DMS153 treated with DMSO at 0.1 percent for 48 hours (cell line): ENCODE measurements at regions not wholly inside any gene's neighbourhood (a gene's known extent, or its start where the extent isn't known, plus 50 kb on each side); places are given as distances from the start of the nearest gene placed in this dataset.

Experiments used
- DNase-seq: peaks from one replicate; lab custom pipeline; 2025; ENCODE audit not compliant: unreplicated experiment; lab: John Stamatoyannopoulos, UW

DNA sequence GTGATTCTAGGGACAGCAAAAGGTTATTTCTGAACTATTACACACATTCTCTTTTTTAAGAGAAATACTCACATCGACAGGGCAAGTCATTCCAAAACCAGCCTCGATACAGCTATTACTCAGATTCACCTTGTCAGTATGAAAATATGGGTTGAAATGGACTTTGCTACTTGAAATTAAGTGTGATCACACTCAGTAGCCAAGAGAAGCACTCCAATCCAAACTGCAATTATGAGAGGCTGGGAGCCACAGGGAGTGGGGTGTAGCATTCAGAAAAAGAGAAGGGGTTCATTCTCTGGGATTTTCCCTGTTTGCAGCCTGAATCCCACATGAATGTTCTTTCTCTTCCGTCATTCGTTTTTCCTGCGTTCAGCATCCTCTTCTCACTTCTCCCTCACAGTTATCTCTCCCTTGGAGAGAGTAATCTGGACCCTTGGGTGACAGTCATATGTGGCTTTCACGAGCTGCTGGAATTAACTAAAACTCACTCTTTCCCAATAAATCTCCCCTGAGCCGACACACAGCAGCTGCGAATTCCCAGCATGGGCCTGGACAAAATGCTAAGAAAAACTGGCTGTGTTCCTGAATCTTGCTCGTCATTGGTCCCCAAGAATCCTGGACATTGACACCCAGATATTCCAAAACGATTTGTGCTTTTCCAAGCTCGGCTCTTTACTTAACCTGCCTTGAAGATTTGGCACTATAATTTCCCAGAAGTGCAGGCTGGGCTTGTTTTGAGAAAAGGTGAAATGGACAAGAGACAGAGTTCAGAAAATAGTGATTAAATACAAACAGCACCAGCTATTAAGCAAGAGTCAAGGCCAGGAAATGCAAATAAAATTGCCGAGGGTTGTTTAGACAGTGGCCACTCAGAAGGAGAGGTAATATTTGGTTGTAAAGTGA, 199.5 kb upstream of the PLEKHG7 start:
- DNase-seq = peak; percentile 21

DNA sequence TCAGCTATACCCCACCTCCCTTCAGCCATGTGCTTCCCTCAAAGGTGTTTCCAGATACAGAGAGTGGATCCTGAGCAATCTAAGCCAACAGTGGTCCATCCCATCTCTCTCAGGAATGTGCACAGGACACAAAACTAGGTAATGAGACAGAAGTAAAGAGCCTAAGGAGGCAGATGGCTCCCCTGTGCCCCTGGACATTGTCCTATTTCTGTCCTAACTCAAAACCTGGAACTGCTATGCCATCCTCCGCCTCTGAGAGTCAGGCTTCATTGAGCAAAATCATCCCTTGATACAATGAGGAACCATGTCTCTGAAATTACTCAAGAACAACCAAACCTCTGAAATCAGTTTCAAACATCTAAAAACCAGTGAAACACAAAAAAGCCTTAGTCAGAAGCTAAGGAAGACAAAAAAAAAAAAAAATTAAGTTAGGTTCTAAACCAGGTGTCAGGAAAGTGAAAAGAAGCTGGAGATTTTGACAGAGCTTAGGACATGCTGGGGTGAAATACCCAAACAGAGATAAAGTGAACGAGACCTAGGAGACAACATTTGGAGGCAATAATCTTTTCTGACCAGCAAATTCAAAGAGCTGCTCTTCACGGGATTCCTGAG, 200.3 kb upstream of the PLEKHG7 start:
- no peak for DNase-seq

DNA sequence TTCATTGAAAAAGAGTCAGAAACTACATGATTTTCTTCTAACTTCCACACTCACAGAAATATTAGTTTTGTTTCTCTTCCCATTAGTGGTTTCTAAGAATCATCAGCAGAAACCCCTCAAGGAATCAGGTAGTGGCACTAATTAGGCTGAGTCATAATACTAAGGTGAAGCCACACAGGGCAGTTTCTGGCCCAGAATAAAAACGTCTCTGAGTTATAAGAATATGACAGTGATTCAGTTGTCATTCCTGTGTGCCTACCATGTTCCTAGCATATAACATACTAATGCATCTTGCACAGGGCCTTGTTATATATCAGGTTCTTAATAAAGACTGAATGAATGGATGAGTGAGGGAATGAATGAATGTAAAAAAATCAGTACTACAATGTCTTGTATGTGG, 206.0 kb upstream of the PLEKHG7 start:
- no peak for DNase-seq

DNA sequence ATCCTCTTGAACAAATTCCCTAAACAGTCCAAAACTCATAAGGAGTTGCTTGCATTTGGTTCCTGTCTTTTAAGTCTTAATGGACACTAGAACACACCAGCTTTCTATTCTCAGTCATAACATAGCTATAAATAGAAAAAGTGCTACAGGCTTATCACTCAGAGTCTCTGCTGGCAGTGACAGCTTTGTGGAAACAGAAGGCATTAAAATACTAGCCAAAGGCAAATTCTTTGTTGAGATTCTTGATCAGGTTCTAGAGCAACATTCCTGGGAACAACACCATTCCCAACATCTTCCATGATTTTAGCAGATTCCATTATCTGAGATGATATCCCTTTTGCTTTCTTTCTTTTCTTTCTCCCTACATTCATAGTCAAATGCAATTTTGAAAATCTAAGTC, 207.7 kb upstream of the PLEKHG7 start:
- no peak for DNase-seq

DNA sequence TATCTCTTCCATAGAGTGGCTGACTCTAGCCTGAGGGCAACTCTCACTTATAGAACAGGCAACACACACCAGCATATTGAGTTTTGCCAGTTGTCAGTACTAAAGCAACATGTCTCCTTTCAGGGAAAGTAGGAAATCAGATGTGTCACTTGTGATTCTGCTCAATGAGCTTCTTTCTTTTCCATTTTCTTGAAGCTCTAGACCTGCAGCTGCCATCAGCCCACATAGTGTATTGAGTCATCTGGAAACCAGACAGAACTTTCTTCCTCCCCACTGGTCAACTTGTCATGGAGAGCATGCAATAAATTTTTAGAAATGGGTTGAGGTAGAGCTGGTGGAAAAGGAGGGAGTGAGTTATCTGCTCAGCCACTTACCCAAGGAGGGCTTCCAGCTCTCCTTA, 209.0 kb upstream of the PLEKHG7 start:
- no peak for DNase-seq

DNA sequence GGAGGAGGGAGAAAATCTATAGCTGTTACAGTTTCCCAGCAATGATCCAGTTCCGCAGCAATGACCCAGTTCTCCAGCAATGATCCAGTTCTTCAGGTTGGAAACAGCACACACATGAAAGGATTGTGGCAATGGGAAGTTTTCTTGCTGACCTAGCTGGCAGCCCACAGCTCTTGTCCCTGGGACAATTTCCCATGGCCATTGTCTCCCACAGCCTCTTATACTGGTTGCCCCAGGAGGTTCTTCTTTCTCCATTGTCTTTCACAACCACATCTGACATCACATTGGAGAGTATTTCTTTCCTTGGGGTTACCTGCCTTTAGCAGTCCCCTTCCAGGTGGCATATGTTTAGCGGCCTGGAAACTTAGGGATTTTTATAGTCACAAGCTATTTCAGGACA, 209.8 kb upstream of the PLEKHG7 start:
- DNase-seq = no peak

DNA sequence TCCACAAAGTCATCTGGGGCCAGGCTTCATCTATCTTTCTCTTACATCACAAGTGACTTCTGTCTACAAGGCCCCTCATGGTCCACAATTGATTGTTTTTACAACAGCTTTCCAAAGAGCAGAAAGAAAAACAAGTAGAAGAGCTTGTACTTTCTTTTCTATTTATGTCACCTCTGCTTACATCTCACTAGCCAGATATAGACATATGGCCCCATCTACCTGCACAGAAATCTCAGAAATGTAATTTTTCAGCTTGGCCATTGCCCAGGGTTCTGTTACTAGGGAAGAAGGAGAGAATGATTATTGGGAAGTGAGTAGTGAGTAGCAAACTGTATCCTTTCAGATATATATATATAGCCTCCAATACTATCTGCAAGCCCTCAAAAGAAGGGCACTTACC, 210.5 kb upstream of the PLEKHG7 start:
- DNase-seq = no peak

DNA sequence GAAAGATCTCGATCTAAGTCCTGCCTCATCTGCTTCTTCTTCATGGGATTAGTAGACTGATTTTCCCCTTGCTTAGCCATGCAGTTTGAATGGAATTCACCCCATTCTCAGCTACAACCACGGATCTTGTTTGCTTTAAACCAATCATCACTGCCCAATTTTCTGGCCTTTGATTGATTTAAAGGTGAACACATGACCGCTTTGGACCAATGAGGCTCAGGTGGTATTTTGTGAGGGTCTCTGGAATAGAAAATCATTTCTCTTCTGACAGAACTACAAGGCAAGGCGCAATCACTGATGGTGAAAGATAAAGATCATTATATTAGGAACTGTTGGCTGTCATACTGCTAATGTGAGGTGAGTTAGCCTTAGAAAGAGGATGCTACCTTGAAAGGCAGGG, 213.0 kb upstream of the PLEKHG7 start:
- DNase-seq = no peak

DNA sequence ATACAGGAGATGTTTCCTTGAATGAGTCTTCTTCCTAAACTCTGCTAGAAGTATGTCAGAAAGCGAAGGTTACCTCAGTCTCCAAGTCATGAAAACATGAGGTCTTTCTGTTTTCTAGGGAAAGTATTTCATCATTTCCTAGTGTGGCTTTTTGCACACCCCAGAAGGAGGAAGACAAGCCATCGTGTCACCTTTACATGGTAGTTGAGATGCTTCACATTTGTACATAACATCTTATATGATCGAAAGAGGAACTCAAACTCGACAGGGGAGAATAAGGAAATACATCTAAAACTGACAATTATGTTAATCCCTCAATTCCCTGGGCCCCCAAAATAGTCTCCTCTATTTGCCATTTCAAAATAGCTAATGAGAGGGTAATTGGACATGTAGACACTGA, 214.1 kb upstream of the PLEKHG7 start:
- no peak for DNase-seq

DNA sequence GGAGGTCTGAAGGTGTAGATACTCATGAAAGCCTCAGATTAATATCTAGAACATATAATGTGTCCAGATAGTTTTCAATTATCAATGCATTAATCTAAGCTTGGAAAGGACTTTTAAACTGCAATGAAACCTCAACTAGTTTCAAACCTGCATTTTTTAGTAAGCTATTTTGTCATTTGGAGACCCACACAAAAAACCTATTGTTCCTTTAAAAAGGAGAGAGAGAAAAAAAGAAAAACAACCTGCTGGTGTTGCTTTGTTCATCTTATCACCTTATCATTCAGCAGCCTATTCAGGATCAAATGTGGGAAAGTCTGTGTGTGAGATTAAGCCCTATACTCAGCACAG, 215.7 kb upstream of the PLEKHG7 start:
- DNase-seq = no peak

DNA sequence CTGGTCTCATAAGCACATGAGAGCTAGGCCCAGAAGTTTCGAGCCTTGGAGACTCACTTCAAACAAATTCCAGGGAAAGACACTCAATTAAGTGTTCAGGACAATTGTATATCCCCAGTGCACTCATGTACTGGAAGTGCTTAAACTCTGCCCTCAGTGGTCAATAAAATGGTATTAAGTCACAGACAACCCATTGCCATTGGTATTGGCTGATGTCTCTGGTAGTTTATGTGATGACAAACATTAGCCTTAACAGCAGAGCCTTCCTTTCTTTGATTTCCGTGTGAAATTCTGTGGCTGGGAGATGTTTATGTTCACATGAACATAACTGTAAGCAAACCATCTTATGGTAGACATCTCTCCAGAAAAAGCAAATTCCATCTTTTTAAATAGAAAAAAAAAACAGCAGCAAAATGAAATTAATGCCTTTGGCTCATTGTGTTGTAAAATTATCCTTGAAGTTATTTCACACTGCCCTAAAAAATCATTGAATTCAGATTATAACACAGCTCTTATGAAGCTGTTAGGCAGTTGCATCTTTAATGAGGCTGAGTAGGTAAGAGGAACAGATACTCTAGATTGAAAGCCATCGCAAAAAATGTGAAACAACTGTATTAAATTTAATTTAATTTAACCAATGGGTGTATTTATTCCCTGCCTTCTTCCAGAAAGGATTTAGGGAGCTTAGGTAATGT, 216.2 kb upstream of the PLEKHG7 start:
- no peak for DNase-seq

DNA sequence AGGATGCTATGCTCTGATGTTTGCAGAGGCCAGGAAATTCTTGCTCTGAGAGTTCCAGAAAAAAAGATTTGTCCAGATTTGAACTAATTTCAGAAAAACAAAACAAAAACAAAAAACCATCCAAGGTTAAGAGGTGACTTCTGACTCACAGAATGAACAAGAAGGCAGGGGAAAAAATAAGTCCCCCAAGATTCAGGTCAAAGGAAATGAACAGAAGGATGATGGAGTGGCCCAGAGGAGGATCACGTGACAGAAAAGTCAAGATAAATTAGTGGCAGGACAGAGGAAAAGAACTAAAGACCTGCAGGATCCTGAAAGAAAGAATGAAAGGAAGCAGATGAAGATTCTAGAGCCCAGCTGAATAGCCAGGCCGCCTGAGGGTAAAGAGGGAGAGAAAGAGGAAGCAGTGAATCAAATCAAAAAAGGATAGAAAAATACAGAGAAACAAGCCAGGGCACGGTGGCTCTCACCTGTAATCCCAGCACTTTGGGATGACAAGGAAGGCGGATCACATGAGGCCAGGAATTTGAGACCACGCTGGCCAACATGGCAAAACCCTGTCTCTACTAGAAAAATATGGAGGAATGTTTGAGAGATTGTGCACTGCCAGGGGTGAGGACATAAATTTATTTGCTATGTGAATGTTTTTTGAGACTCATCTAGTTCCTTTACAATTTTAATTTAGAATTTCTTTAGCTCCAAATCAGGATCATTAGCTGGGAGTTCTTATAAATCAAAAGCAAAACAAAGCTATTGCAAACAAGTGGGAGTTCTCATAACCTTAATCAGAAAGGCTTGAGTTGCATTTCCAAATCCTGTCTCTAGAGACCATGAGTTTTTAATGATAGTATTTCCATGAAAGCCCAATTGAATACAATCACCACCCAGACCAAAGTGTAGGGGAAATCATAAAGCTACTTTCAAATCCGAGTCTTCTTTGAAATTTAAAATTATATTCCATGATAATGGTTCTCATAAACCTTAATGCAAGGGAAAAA, 217.1 kb upstream of the PLEKHG7 start:
- no peak for DNase-seq

DNA sequence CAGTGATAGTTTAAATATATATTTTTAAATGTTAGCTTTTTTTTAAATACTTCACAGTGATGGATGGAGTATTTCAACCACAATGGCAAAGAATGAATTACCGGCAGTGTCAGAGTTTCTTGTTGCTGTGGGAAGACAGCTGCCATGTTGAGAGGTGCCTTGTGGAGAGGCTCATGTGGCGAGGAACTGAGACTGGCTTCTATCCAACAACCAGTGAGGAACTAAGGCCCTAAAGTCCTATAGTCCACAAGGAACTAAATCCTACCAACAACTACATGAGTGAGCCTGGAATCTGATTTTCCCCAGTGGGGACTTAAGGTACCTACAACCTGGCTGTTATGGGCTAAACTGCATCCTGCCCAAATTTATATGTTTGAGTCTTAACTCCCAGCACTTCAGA, 220.2 kb upstream of the PLEKHG7 start:
- no peak for DNase-seq

DNA sequence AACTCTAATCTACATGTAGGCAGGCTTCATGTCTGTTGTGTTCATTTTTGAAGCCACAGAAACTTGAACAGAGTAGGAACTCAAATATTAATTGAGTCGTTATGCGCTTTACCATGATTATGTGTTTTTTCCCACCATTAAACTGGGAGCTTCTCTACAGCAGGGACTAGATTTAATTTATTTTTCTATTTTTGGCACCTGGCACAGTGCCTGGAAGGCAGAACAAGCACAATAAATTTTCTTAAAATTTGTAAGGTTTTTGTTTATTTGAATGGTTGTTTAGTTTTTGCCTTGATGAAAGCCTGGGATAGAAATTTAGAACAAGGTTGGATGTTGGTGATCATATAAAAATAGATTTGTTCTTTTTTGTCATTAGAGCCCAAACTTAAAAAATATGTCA, 221.7 kb upstream of the PLEKHG7 start:
- no peak for DNase-seq

DNA sequence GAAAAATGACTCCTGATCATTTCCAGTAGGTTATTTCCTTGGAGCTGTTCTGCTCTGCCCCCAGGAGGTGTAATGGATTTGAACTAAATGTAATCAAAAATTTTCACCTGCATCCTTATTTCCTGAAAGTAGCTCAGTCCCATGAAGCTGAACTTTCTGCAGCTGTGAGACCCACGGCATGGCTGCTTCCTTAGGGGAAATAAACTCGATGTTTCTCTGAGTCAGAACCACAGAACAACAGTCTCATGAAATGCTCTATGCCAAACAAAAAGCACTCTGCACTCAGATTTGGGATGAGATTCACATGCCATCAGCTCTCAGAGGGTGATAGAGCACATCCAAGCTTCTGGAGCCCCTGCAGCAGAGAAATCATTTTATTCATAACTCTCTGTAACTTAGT, 224.1 kb upstream of the PLEKHG7 start:
- DNase-seq = no peak

DNA sequence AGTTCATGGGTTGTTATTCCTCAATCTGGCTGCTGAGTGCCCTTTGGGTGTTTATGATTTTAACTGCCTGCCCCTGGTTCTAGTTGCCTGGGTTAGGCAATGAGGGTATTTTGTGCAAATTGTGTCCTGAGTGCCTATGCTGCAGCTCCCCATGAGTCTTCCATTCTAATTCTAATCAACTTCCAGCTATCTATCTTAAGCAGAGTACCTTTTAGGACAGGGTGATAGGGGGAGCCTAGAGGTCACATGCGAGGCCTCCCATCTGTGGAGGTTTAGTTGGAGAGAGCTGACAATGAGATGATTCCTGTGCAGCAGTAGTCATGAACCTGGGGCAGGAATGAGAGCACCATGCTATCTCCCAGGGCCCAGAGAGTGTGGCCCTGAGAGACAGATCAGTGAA, 225.9 kb upstream of the PLEKHG7 start:
- DNase-seq = no peak

DNA sequence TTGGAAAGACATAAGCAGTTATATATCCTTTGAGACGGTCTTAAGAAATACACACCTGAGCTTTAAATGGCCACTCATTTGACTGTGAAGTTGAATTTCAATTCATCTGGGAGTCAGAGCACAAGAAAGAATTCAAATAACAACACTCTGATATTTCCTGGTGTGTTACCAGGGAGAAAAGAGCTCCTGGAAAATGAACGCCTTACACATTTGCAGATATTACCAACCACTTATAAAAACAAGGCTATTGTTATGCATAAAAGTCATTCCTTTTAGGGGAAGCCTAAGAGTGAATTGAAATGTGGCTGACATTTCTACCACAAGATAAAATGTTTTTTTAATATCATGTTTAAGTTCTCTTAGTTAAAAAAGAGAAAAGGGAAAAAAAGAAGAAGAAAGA, 229.2 kb upstream of the PLEKHG7 start:
- DNase-seq = no peak

DNA sequence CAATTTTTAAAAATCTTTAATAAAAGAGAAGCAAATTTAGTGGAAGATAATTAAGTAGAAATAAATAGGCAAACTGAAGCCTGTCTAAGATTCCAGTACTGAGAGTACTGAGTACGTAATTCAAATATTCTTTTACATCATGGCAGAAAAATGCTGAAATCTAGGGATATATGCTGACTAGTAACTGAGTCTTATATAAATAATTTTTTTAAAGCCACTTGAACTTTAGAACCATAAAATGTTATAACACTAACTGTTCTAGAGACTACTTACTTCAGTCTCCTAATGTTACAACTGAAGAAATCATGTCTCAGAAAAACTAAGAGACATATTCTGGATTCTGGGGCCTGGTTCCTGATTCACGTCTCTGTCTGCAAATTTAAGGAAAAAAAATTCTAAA, 230.6 kb upstream of the PLEKHG7 start:
- DNase-seq = no peak

DNA sequence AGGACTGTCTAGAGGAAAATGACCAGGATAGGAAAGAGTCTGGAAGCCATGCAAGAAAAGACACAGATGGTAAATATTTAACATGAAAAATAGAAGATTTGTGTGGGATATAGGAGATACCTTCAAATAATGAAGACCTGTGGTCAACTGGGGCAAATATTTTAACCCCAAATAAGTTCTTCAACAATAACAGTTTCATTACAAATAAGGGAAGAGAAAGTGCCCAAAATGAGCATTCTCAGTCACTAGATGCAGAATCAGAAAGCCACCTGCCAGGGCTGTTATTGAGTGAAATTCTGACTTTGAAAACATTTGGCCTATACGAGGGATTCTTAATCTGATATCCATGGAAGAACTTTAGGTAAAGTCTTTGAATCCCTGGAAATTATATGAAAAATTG, 231.2 kb upstream of the PLEKHG7 start:
- DNase-seq = no peak

DNA sequence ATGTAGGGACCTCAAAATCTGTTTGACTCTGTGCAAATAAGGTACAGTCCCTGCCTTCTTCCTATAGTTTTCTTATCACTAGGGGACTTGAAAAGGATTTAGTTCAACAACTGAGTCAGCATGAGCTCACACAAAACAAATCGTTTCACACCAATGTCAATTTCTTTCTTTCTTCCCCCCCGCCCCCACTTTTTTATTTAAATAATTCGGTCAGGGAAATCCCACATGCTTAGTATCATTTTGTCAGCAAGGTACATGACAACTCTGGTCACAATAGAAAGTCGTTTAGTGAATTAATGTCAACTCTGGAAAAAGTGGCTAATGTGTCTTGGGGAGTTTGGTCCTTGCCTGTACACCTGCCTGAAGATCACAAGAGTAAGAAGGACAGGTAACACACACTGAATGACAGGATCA, 232.2 kb upstream of the PLEKHG7 start:
- DNase-seq = no peak

DNA sequence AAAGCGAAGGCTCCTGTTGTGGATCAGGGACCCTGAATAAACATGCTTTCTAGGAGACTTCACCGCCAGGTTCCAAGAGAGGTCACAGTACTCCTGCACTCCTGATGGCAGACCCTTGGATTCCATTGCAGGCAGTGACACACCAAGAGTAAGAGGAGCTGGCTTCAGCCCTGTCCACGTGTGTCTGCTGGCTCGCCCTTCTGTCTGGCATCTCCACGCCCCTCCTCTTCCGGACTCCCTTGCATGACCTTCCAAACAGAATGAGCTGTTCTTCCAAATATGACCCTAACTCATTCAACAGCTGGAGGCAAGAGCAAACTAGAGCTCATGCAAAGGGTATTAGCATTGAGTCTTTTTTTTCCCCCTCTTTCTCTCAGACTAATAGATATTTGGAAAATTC, 233.0 kb upstream of the PLEKHG7 start:
- no peak for DNase-seq
